BLaER1 (cell line): ENCODE measurements at regions not wholly inside any gene's neighbourhood (a gene's known extent, or its start where the extent isn't known, plus 50 kb on each side); places are given as distances from the start of the nearest gene placed in this dataset.

Source experiments
- H3K27ac ChIP-seq: shearing (Covaris generic); formaldehyde crosslinking; 2 replicates; pipeline ENCODE4 v1.8.1; 2022
- H3K27me3 ChIP-seq: shearing (Covaris generic); formaldehyde crosslinking; 2 replicates; pipeline ENCODE4 v1.8.1; 2022
- H3K36me3 ChIP-seq: shearing (Covaris generic); formaldehyde crosslinking; 2 replicates; pipeline ENCODE4 v1.8.1; 2022
- H3K4me1 ChIP-seq: shearing (Covaris generic); formaldehyde crosslinking; 2 replicates; pipeline ENCODE4 v1.8.1; 2022
- H3K4me2 ChIP-seq: shearing (Covaris generic); formaldehyde crosslinking; 2 replicates; pipeline ENCODE4 v1.8.1; 2022
- H3K4me3 ChIP-seq: shearing (Covaris generic); formaldehyde crosslinking; 2 replicates; pipeline ENCODE4 v1.8.1; 2022
- H3K9ac ChIP-seq: shearing (Covaris generic); formaldehyde crosslinking; 2 replicates; pipeline ENCODE4 v1.8.1; 2022
- H3K9me3 ChIP-seq: shearing (Covaris generic); formaldehyde crosslinking; 2 replicates; pipeline ENCODE4 v1.8.1; 2022
- H4K20me1 ChIP-seq: shearing (Covaris generic); formaldehyde crosslinking; 2 replicates; pipeline ENCODE4 v1.8.1; 2022
- Cebpa-rat ChIP-seq: shearing (Covaris generic); IDR thresholded peaks from 2 replicates; pipeline ENCODE4 v1.8.1; 2022

DNA sequence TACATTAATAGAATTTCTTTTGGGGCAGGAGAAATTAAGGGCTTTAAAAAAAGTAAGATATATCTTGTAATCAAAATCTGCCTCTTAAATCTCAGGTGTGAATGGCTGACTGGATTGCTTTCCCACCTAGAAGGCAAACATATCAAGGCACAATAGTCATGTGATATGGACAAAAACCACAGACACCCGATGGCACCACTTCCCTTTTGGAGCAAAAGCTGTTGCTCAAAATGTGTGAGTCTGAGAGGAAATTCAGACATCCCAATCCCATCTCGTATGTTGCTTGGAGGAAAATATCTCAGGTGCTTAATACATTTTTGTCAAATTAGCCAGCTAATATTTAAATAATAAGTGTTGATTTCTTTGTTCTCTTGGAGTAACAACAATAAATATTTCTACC lies 120.7 kb downstream of the KCNF1 start:
- H3K4me3 ChIP-seq, result no peak overlapping the region
- peaks cover 27% of the 10 kb centered on the region for H3K9me3 ChIP-seq
- no peaks in the 10 kb centered on the region for H3K4me1 ChIP-seq
- H3K27me3 ChIP-seq, result no peaks in the 10 kb centered on the region
- H3K27ac ChIP-seq, result no peak overlapping the region
- H4K20me1 ChIP-seq, result no peaks in the 10 kb centered on the region
- no peak overlapping the region for H3K4me2 ChIP-seq
- no peak overlapping the region for H3K9ac ChIP-seq
- TF ChIP-seq Cebpa-rat, result no peak
- no peaks in the 10 kb centered on the region for H3K36me3 ChIP-seq

- Histone ChIP-seq H3K4me2 (no peak overlapping the region), H3K36me3 (no peaks in the 10 kb centered on the region), H3K27me3 (no peaks in the 10 kb centered on the region), H3K9me3 (peaks cover 30% of the 10 kb centered on the region), H4K20me1 (no peaks in the 10 kb centered on the region), H3K4me1 (no peaks in the 10 kb centered on the region), H3K4me3 (no peak overlapping the region), H3K9ac (no peak overlapping the region), H3K27ac (no peak overlapping the region)
- TF ChIP-seq Cebpa-rat, result no peak
These were observed 121.4 kb downstream of the KCNF1 start for GRCh38 chr2:11033114-11033513.

- TF ChIP-seq Cebpa-rat, result no peak
- Histone ChIP-seq H3K9me3 (peaks cover 39% of the 10 kb centered on the region), H3K27ac (no peak overlapping the region), H4K20me1 (no peaks in the 10 kb centered on the region), H3K4me2 (no peak overlapping the region), H3K4me1 (no peaks in the 10 kb centered on the region), H3K4me3 (no peak overlapping the region), H3K9ac (no peak overlapping the region), H3K27me3 (no peaks in the 10 kb centered on the region), H3K36me3 (no peaks in the 10 kb centered on the region)
These were observed 116.6 kb upstream of the SLC66A3 start for GRCh38 chr2:11038641-11039040.

DNA sequence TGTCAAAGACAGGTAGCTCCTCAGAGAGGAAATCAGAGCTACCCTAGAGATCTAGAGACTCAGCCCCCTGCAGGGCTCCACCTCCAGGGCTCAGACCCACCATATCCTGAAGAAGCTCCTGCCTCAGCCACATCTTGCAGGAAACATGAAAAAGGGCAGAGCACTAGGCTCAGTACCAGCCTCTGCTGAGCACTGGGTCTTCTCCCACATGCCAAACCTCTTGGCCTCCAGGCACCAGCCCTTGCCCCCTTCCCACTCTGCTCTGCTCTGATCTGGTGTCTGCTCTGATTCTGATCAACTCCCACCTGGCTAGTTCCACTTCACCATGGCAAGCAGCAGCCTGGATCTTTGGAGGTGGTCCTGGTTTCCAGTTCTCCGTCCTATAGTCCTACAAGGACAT lies 114.3 kb upstream of the SLC66A3 start:
- Histone ChIP-seq H3K27me3 (no peaks in the 10 kb centered on the region), H3K4me2 (no peak overlapping the region), H3K27ac (no peak overlapping the region), H3K4me3 (no peak overlapping the region), H3K4me1 (no peaks in the 10 kb centered on the region), H3K9ac (no peak overlapping the region), H3K9me3 (peaks cover 28% of the 10 kb centered on the region), H3K36me3 (no peaks in the 10 kb centered on the region), H4K20me1 (no peaks in the 10 kb centered on the region)
- TF ChIP-seq Cebpa-rat, result no peak

GRCh38 chr2:11042841-11043240 lies 112.4 kb upstream of the SLC66A3 start:
- Histone ChIP-seq H3K4me2 (no peak overlapping the region), H3K9me3 (peaks cover 22% of the 10 kb centered on the region), H3K27me3 (no peaks in the 10 kb centered on the region), H3K4me1 (no peaks in the 10 kb centered on the region), H3K4me3 (no peak overlapping the region), H3K36me3 (no peaks in the 10 kb centered on the region), H4K20me1 (no peaks in the 10 kb centered on the region), H3K9ac (no peak overlapping the region), H3K27ac (no peak overlapping the region)
- TF ChIP-seq Cebpa-rat, result no peak

GRCh38 chr2:11043245-11043644 lies 112.0 kb upstream of the SLC66A3 start:
- no peak overlapping the region for H3K4me3 ChIP-seq
- no peaks in the 10 kb centered on the region for H3K36me3 ChIP-seq
- no peaks in the 10 kb centered on the region for H3K27me3 ChIP-seq
- H3K27ac ChIP-seq, result no peak overlapping the region
- no peaks in the 10 kb centered on the region for H4K20me1 ChIP-seq
- no peak overlapping the region for H3K9ac ChIP-seq
- TF ChIP-seq Cebpa-rat, result no peak
- H3K4me2 ChIP-seq, result no peak overlapping the region
- peaks cover 18% of the 10 kb centered on the region for H3K9me3 ChIP-seq
- H3K4me1 ChIP-seq, result no peaks in the 10 kb centered on the region

GRCh38 chr2:11044201-11044600 lies 111.1 kb upstream of the SLC66A3 start:
- no peak overlapping the region for H3K4me2 ChIP-seq
- no peaks in the 10 kb centered on the region for H3K27me3 ChIP-seq
- no peak overlapping the region for H3K27ac ChIP-seq
- H3K36me3 ChIP-seq, result no peaks in the 10 kb centered on the region
- H4K20me1 ChIP-seq, result no peaks in the 10 kb centered on the region
- no peak overlapping the region for H3K4me3 ChIP-seq
- peaks cover 9% of the 10 kb centered on the region for H3K9me3 ChIP-seq
- no peak overlapping the region for H3K9ac ChIP-seq
- no peak for TF ChIP-seq Cebpa-rat
- H3K4me1 ChIP-seq, result no peaks in the 10 kb centered on the region

DNA sequence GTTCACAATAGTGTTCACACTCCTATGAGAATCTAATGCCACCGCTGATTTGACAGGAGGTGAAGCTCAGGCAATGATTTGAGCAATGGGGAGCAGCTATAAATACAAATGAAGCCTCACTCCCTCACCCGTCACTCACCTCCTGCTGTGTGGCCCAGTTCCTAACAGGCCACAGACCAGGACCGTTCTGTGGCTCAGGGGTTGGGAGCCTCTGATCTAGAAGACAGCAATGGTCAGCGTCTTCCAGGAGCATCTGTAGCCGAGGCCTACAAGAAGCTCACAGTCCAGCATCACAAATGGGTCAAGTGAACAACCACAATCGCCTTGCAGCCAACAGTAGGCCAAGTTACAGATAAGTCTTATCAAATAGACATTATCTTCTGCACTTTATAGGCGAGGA lies 110.0 kb upstream of the SLC66A3 start:
- TF ChIP-seq Cebpa-rat, result no peak
- H3K9me3 ChIP-seq, result no peaks in the 10 kb centered on the region

DNA sequence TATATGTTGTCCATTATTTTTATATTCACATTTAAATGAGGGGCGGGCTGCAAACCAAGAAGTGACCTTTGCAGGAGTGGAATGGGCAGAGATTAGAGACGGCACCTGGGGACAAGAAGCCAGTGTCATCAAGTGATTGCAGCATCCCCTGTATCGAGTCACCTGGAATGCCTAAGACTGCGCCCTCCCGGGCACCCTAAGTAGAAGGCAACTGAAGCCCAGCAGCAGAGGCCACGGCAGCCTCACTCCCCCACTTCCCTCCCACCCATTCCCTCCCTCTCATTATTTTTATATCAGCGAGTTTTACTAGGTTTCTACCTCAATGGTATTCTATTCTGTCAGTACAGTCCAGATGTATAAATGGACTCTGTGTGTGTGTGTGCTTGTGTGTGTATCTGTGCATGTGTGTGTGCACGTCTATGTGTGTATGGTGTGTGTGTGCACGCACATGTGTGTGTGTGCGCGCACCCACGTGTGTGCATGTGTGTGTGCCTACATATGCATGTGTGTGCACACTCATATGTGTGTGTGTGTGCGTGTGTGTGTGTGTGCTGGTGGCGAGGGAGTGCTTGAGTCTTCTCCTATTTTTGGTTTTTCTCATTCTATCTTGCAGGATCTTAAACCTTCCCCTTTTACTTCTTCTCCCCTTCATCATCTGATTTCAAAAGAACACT lies 106.8 kb upstream of the SLC66A3 start:
- Histone ChIP-seq H4K20me1 (no peaks in the 10 kb centered on the region), H3K9ac (no peak overlapping the region), H3K4me2 (no peak overlapping the region), H3K4me3 (no peak overlapping the region), H3K27me3 (no peaks in the 10 kb centered on the region), H3K36me3 (no peaks in the 10 kb centered on the region), H3K27ac (no peak overlapping the region), H3K4me1 (no peaks in the 10 kb centered on the region), H3K9me3 (no peaks in the 10 kb centered on the region)
- TF ChIP-seq Cebpa-rat, result no peak

More for the DNA sequence above, 110.0 kb upstream of the SLC66A3 start:
- no peak overlapping the region for H3K27ac ChIP-seq
- no peaks in the 10 kb centered on the region for H3K4me1 ChIP-seq
- no peak overlapping the region for H3K4me2 ChIP-seq
- H3K36me3 ChIP-seq, result no peaks in the 10 kb centered on the region
- no peak overlapping the region for H3K9ac ChIP-seq
- no peaks in the 10 kb centered on the region for H4K20me1 ChIP-seq
- no peaks in the 10 kb centered on the region for H3K27me3 ChIP-seq
- H3K4me3 ChIP-seq, result no peak overlapping the region

DNA sequence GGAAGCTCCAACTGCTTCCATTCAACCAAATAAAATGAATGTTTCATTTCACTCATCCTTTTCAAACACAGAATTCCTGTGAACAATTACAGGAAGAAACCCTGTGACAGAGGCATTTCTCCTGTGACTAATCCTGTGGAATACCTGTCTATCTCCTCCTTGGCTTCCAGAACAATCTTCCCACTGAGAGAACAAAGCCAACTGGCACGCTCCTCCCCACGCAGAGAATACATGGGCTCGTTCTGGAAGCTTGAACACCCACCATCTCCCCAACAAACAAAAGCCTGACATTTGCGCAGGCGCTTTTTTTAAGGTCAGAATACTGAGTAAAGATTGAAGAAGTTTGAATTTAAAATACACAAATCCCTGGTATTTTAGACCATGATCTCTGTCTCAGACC lies 104.7 kb upstream of the SLC66A3 start:
- Histone ChIP-seq H3K27ac (no peak overlapping the region), H3K4me3 (no peak overlapping the region), H3K9me3 (no peaks in the 10 kb centered on the region), H3K27me3 (no peaks in the 10 kb centered on the region), H3K4me1 (no peaks in the 10 kb centered on the region), H3K36me3 (no peaks in the 10 kb centered on the region), H4K20me1 (no peaks in the 10 kb centered on the region), H3K9ac (no peak overlapping the region), H3K4me2 (no peak overlapping the region)
- no peak for TF ChIP-seq Cebpa-rat

DNA sequence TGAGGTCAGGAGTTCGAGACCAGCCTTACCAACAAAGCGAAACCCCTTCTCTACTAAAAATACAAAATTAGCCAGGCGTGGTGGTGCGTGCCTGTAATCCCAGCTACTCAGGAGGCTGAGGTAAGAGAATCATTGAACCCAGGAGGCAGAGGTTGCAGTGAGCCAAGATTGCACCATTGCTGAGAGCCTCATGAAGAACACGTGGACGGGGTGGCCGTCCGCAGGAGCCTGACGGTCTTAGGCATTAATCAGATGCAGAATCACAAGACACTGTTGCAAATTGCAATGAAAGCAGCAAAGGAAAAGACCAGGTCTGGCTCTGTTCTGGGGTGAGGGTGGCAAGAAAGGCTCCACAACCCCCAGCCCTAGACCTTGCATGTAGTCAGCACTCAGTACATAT lies 104.0 kb upstream of the SLC66A3 start:
- Histone ChIP-seq H3K4me1 (no peaks in the 10 kb centered on the region), H3K9me3 (no peaks in the 10 kb centered on the region), H3K36me3 (no peaks in the 10 kb centered on the region), H3K4me3 (no peak overlapping the region), H3K9ac (no peak overlapping the region), H3K4me2 (no peak overlapping the region), H3K27ac (no peak overlapping the region), H4K20me1 (no peaks in the 10 kb centered on the region), H3K27me3 (no peaks in the 10 kb centered on the region)
- TF ChIP-seq Cebpa-rat, result no peak
